ENCODE measurements at regions not wholly inside any gene's neighbourhood (a gene's known extent, or its start where the extent isn't known, plus 50 kb on each side); places are given as distances from the start of the nearest gene placed in this dataset.
A peak's percentile ranks its signal among the peaks of the same experiment; 100 is the strongest.

DNA sequence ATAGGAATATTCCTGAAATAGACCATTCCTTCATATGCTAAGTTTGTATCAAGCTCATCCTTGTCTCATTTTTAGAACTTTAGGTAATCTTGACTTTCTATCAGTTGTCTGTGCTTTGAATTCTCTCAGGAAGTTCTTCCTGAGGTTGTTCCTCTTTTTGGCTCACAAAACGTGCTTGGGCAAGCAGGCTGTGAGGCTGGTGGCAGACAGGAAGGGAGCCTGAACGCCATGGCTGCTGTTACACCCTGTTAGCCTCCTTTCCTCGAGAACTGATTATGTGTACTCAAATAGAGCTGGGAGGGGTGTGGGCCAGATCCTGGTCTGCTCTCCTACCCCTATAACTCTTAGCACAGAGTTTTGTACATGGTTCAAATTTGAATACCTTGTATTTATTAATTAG is 136.4 kb upstream of the CELF4 start:
- no peak for DNase-seq

GRCh38 chr18:37698508-37699040 is 133.0 kb upstream of the CELF4 start:
- no peak for DNase-seq

GRCh38 chr18:37694516-37694915 is 128.9 kb upstream of the CELF4 start:
- no peak for DNase-seq

DNA sequence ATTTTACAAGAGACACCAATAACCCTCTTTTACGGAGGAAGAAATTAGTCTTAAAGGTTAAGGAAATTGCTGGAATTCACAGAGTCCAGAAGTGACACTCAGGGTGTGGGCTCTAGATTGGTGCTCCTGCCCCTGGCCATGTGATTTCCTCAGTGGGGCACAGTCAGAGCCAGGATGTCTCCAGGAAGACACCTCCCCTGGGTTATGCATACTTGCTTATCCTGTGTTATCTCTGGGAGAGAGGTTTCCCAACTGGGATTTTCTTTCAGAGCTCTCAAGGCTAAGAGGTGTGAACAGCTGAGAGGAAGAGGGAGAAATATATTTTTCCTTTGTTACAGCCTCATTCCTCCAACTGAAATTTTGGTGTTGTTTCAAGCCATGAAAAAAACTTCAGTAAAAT is 125.6 kb upstream of the CELF4 start:
- no peak for DNase-seq

DNA sequence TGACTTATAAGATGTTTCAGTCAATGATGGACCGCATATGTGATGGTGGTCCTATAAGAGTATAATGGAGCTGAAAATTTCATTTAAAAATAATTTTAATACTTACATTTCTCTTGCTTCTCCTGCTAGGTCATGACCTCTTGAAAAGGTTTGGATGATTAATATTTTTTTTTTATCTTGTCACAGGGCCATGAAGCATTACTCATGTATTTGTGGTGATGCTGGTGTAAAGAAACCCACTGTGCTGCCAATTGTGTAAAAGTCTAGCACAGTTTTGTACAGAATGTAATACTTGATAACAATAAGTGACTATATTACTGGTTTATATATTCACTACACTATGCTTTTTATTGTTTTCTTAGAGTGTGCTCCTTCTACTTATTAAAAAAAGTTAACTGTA is 124.2 kb upstream of the CELF4 start:
- DNase-seq: no peak

DNA sequence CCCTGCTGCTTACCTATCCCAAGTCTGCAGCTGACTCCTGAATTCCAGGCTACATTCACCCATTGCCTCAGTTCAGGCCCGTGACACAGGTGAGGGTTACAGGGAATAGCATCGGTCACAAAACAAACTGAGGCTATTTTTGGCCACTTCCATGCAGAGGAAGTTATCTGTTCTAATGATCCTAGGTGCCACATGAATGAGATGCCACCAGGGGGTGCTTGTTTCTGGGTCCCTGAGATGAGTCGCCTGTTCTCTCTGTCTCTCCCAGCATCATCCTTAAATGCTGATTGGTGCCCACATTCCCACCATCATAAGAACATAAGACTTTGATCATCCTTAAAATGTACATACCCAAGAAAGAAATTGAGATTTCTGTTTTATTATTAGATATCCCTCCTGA is 119.0 kb upstream of the CELF4 start:
- DNase-seq: no peak

DNA sequence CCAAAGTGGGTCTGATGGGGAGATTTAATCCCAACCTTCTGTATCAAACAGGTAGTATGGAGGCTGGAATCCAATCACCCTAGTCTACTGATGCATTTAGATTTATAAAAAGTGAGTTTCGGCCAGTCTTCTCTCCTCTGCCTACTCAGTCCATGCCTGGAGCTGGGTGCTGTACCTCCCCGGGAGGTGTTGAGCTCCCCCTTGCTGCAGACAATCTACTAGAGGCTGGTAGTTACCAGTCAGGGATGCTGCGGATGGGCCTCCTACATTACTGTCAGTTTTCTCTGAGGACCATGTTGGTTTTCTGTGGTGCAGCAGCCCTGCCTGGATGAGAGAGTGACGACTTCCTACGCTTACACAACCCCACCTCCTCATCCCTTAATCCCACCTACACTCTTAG is 118.6 kb upstream of the CELF4 start:
- no peak for DNase-seq

- no peak for DNase-seq
Measured at GRCh38 chr18:37680911-37681310, 115.3 kb upstream of the CELF4 start.

- DNase-seq: no peak
Measured at GRCh38 chr18:37676276-37676675, 110.7 kb upstream of the CELF4 start.

DNA sequence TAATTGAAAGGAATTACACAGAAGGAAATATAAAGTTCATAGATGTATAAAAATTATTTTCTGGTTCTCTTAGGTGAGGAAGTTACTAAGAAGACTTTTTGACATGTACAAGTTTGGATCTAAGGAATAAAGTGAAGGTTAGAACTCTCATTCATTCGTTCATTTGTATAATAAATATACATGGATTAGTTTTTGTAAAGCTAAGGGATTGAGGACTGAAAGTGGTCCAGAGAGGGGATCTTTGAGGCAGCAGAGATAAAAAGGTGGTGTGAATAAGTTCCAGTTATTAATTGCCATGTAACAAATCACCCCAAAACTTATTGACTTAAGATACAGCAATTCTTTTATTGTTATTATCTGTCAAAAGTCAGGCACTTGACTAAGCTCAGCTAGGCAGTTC is 110.1 kb upstream of the CELF4 start:
- DNase-seq: no peak

- DNase-seq: no peak
Measured at GRCh38 chr18:37674570-37674969, 109.0 kb upstream of the CELF4 start.

DNA sequence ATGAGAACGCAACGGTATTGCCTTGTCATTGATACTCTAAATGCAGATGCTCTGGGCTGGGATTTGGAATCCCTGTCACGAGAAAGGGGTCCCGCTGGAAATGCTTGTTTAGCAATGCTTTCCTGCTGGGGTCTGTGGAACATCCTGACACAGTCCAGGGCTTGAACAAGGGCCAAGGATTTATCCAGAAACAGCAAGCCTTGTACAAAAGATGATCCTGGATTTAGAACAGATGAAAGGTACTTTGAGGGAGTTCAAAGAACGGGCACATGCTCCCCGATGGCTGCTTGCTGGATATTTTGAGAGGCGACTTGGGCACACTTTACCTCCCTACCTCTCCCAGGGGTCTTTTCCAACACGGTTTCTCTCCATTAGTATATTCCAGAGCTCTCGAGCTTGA is 108.1 kb upstream of the CELF4 start:
- no peak for DNase-seq

DNA sequence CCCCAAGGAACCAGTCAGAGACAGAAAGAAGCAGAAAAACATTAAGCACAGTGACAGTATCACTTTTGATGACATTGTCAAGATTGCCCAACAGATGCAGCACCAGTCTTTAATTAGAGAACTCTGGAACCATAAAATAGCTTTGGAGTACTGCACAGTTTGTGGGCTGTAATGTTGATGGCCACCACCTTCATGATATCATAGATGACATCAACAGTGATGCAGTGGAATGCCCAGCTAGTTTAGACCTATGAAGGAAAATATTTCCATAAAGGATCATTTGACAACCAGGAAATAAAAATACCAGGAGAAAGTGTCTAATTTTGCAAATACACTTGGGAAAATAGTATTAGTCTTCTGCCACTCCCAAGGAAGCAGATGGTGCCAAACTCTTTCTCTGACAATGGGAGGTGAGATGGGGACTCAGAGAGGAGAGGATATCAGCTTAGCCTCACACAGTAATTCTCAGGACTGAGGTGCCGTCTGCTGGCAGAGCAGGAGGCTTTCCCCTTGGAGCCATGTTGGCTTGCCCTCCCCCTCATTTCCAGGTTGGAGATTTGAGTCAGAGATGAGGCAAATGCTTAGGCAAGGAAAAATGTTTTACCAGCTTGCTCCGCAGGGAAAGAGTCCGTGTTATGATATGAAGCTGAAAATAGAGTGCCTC is 107.5 kb upstream of the CELF4 start:
- DNase-seq: no peak

DNA sequence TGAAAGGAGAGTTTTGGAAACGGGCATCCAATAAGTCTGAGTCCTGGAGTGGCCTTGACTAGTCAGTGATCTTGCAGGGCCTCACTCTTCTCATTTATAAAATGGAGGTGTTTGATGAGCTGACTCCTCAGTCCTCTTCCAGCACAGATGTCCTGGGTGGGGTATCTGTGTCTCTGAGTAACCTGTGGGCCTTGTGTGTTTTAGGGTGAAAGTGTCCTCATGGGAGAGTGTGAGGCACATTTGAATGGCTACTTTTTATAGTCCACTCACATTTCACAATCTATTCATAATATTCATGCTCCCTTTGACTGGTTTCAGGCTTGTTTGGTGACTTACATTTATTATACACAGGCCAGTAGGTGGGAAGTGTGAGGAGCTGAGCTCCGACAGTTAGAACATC is 106.4 kb upstream of the CELF4 start:
- no peak for DNase-seq

GRCh38 chr18:37671530-37671929 is 105.9 kb upstream of the CELF4 start:
- no peak for DNase-seq

- DNase-seq: no peak
Measured at GRCh38 chr18:37671119-37671518, 105.5 kb upstream of the CELF4 start.

DNA sequence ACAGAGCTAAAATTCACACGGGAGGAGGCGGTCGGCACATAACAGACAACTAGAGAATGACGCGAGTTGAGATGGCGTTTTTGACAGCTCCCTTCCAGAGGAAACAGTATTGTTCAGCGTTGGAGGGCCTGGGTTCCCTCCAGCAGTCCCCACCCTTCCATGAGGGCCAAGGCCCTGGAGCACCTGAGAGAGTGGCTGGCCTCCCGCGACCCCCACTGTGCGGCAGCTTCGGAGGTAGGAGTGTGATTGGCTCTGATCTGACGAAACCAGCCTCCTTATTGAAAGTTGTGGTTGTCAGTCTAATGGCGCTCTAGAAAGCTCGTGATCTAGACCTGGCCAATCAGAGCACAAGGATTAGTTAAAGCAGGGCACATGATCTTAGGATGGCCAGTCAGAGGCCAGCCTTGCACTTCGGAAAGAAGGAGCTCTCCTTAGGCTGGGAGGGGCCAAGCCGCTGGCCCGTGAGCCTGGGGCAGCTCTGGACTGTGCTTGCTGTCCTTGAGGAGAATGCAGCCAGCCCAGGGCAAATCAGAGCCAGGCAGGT is 104.5 kb upstream of the CELF4 start:
- no peak for DNase-seq

DNA sequence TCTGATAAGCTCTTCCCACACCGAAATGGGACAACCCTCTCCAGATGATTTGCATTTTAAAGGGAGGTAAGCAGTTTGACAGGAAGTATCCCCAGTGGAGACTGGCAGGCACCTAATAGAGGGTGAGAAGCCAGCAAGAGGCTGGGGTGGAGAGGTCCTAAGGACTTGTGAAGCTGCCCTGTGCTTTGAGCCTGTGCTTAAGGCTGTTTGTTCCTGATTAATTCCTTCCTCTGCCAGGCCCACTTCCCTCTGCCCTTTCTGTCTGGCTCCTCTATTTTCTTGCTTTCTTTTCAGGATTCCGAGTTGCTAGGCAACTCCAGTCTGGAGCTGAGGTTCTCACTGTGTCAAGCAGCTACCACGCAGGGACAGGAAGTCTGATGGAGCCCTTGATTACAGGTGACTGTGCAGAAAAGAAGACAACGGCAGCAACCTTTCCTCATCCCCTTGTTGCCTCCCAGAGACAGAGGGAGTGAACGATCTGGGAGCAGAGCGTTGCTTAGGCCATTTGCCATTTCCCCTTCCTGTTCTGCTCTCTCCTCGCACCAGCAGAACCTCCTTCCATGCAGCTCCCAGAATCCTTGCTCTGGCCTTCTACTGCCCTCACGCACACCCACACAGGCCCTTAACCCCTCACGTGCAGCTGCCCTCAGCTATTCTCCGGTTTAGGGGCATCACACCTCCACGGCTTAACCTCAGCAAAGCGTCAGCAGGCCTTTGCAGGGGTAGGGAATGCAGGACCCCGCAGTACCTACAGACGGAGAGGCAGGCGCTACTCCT is 103.6 kb upstream of the CELF4 start:
- DNase-seq: peak; percentile 45

- no peak for DNase-seq
Measured at GRCh38 chr18:37667836-37668235, 102.2 kb upstream of the CELF4 start.

DNA sequence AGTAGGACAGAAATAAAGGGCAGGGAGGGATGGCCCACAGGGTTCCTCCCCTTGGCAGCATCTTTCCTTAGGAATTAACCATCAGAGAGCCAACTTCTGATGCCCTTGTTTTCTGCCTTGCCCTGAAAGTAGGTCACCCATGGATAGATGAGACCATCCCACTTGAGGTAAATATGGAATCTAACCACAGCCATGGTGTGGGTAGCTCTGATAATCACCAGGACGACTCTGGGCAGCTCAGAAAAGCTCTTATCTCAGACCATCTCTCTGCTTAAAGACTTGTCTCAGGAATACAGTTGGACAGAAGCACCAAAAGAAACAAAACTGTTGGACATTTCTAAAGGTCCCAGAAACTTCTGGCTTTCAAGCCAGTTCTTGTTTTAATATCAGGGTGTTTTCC is 101.4 kb upstream of the CELF4 start:
- no peak for DNase-seq

GRCh38 chr18:37666451-37666850 is 100.9 kb upstream of the CELF4 start:
- DNase-seq: no peak

DNA sequence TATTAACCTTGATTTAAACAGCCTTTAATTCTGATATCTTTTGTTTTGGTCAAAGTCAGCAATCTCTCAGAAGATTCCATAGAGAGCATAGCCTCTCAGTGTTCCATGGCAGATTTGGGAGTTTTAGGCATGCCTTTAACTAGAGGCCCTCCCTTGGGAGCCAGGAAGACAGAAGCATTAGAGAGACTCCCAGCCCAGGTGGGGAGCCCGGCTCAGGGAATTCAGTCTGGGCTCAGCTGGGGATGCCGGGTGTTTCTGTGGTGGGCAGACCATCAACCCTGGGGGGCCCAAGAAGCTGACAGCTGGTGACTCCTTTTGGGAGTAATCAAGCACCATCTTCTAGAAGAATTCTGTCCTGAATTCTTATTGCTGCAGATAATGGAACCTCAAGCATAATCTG is 99.7 kb upstream of the CELF4 start:
- DNase-seq: no peak

DNA sequence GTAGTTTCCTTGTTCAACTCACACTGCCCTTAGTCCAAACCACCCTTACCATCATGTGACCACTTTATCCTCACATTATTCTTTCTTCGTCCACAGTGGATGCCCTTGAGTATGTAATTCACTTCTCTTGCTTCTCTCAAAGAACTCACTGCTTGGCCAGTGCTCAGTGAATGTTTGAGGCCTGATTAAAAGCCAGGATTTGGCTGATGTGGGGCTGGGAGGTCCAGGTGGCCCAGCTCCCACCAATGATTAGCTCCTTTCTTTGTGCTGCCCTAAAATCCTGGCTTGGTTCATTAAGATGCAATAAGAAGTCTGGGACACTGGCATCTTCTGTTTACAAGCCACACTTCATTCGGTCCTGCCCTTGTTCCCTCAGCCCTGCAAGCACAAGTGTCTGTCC is 97.8 kb upstream of the CELF4 start:
- no peak for DNase-seq
